Stimulated activated naive CD8-positive, alpha-beta T cell treated with anti-CD3 and anti-CD28 coated beads, Interleukin-15, amount 100 ng/mL, for 72 hours (primary cell): ENCODE measurements at regions not wholly inside any gene's neighbourhood (a gene's known extent, or its start where the extent isn't known, plus 50 kb on each side); places are given as distances from the start of the nearest gene placed in this dataset.

Experiments used
- ATAC-seq: fragments of 150-1000 bp; cut with Tn5 transposase; 2 replicates; pipeline ENCODE4 v1.10.0; 2021; ENCODE audit warnings: mild to moderate bottlenecking, moderate library complexity
- DNase-seq, 2 donors: peaks; one replicate each; pipeline ENCODE4 v3.0.0; 2021 to 2022
- H3K27ac Mint-ChIP-seq, 2 donors: one replicate each; pipeline ENCODE4 v1.8.0; 2022; ENCODE audit warnings: mild to moderate bottlenecking in 2 of 2, mixed read lengths in 2 of 2, moderate library complexity in 2 of 2
- H3K27me3 Mint-ChIP-seq: one replicate; pipeline ENCODE4 v1.8.0; 2022; ENCODE audit warnings: mixed read lengths
- H3K4me1 Mint-ChIP-seq: one replicate; pipeline ENCODE4 v1.8.0; 2022; ENCODE audit warnings: mild to moderate bottlenecking, mixed read lengths
- H3K4me3 Mint-ChIP-seq, 2 donors: one replicate each; pipeline ENCODE4 v1.8.0; 2022; ENCODE audit warnings: mild to moderate bottlenecking in 2 of 2, mixed read lengths in 2 of 2, moderate library complexity in 1 of 2
- H3K9me3 Mint-ChIP-seq, 2 donors: one replicate each; pipeline ENCODE4 v1.8.0; 2022; ENCODE audit warnings: mixed read lengths in 2 of 2

GRCh38 chr1:87853576-87854351 lies 525.1 kb downstream of the LMO4 start:
- no peak overlapping the region for H3K4me3 Mint-ChIP-seq
- H3K4me1 Mint-ChIP-seq, result no peaks in the 10 kb centered on the region

GRCh38 chr1:87863317-87863716 lies 534.6 kb downstream of the LMO4 start:
- no peak overlapping the region for H3K4me3 Mint-ChIP-seq
- DNase-seq (no peak), ATAC-seq (no peak)
- H3K9me3 Mint-ChIP-seq, result peaks cover 4 to 12% of the 10 kb centered on the region in 2 donors
- H3K4me1 Mint-ChIP-seq, result peaks cover 7% of the 10 kb centered on the region
- H3K27ac Mint-ChIP-seq, result no peak overlapping the region
- no peaks in the 10 kb centered on the region for H3K27me3 Mint-ChIP-seq

More at GRCh38 chr1:87853576-87854351, 525.1 kb downstream of the LMO4 start:
- no peak for ATAC-seq
- peaks cover 18% of the 10 kb centered on the region for H3K27me3 Mint-ChIP-seq
- no peaks in the 10 kb centered on the region for H3K9me3 Mint-ChIP-seq
- DNase-seq, result no peak
- no peak overlapping the region for H3K27ac Mint-ChIP-seq

GRCh38 chr1:87864676-87865075 lies 536.0 kb downstream of the LMO4 start:
- peaks cover 7% of the 10 kb centered on the region for H3K4me1 Mint-ChIP-seq
- no peak overlapping the region for H3K4me3 Mint-ChIP-seq
- peak overlapping the region in 1 of 2 donors; percentile 45 for H3K27ac Mint-ChIP-seq
- ATAC-seq, result no peak
- H3K27me3 Mint-ChIP-seq, result no peaks in the 10 kb centered on the region
- DNase-seq, result no peak
- peaks cover 4 to 12% of the 10 kb centered on the region in 2 donors for H3K9me3 Mint-ChIP-seq

- Mint-ChIP-seq H3K27me3 (no peaks in the 10 kb centered on the region), H3K4me3 (no peak overlapping the region), H3K4me1 (peaks cover 7% of the 10 kb centered on the region), H3K27ac (no peak overlapping the region), H3K9me3 (peaks cover 4 to 12% of the 10 kb centered on the region in 2 donors)
- ATAC-seq, result no peak
- DNase-seq, result no peak
Observed at GRCh38 chr1:87866416-87866815, 537.7 kb downstream of the LMO4 start.

GRCh38 chr1:87867626-87868025 lies 538.9 kb downstream of the LMO4 start:
- Mint-ChIP-seq H3K27ac (no peak overlapping the region), H3K9me3 (peaks cover 4 to 12% of the 10 kb centered on the region in 2 donors), H3K27me3 (no peaks in the 10 kb centered on the region), H3K4me3 (no peak overlapping the region), H3K4me1 (peaks cover 7% of the 10 kb centered on the region)
- DNase-seq (no peak), ATAC-seq (no peak)

GRCh38 chr1:87869567-87869966 lies 540.9 kb downstream of the LMO4 start:
- H3K4me1 Mint-ChIP-seq, result peaks cover 5% of the 10 kb centered on the region
- ATAC-seq, result no peak
- H3K27me3 Mint-ChIP-seq, result no peaks in the 10 kb centered on the region
- DNase-seq, result no peak
- peaks cover 4 to 12% of the 10 kb centered on the region in 2 donors for H3K9me3 Mint-ChIP-seq
- H3K27ac Mint-ChIP-seq, result no peak overlapping the region
- no peak overlapping the region for H3K4me3 Mint-ChIP-seq

- Mint-ChIP-seq H3K4me1 (no peaks in the 10 kb centered on the region), H3K27ac (no peak overlapping the region), H3K9me3 (no peaks in the 10 kb centered on the region), H3K27me3 (no peaks in the 10 kb centered on the region), H3K4me3 (no peak overlapping the region)
- no peak for DNase-seq
- no peak for ATAC-seq
Observed at GRCh38 chr1:87872189-87872588, 543.5 kb downstream of the LMO4 start.

GRCh38 chr1:87872692-87873091 lies 544.0 kb downstream of the LMO4 start:
- DNase-seq (no peak), ATAC-seq (no peak)
- no peaks in the 10 kb centered on the region for H3K9me3 Mint-ChIP-seq
- H3K4me3 Mint-ChIP-seq, result no peak overlapping the region
- H3K4me1 Mint-ChIP-seq, result no peaks in the 10 kb centered on the region
- no peak overlapping the region for H3K27ac Mint-ChIP-seq
- no peaks in the 10 kb centered on the region for H3K27me3 Mint-ChIP-seq

- DNase-seq, result no peak
- Mint-ChIP-seq H3K9me3 (no peaks in the 10 kb centered on the region), H3K27me3 (no peaks in the 10 kb centered on the region), H3K27ac (no peak overlapping the region), H3K4me3 (no peak overlapping the region), H3K4me1 (no peaks in the 10 kb centered on the region)
- ATAC-seq, result no peak
Observed at GRCh38 chr1:87878873-87879272, 550.2 kb downstream of the LMO4 start.

- no peaks in the 10 kb centered on the region for H3K4me1 Mint-ChIP-seq
- no peak overlapping the region for H3K27ac Mint-ChIP-seq
- ATAC-seq, result no peak
- no peaks in the 10 kb centered on the region for H3K9me3 Mint-ChIP-seq
- H3K27me3 Mint-ChIP-seq, result no peaks in the 10 kb centered on the region
- no peak overlapping the region for H3K4me3 Mint-ChIP-seq
- DNase-seq, result no peak
Observed at GRCh38 chr1:87880098-87880760, 551.5 kb downstream of the LMO4 start.

GRCh38 chr1:87880764-87881163 lies 552.1 kb downstream of the LMO4 start:
- Mint-ChIP-seq H3K9me3 (no peaks in the 10 kb centered on the region), H3K27ac (no peak overlapping the region), H3K27me3 (no peaks in the 10 kb centered on the region), H3K4me3 (no peak overlapping the region), H3K4me1 (no peaks in the 10 kb centered on the region)
- ATAC-seq, result no peak
- no peak for DNase-seq

GRCh38 chr1:87883906-87884305 lies 555.2 kb downstream of the LMO4 start:
- H3K27ac Mint-ChIP-seq, result no peak overlapping the region
- no peak for DNase-seq
- no peaks in the 10 kb centered on the region for H3K27me3 Mint-ChIP-seq
- no peak overlapping the region for H3K4me3 Mint-ChIP-seq
- no peaks in the 10 kb centered on the region for H3K9me3 Mint-ChIP-seq
- no peaks in the 10 kb centered on the region for H3K4me1 Mint-ChIP-seq
- ATAC-seq, result no peak

- DNase-seq, result no peak
- no peaks in the 10 kb centered on the region for H3K27me3 Mint-ChIP-seq
- no peak for ATAC-seq
- H3K4me1 Mint-ChIP-seq, result no peaks in the 10 kb centered on the region
- H3K9me3 Mint-ChIP-seq, result no peaks in the 10 kb centered on the region
- H3K4me3 Mint-ChIP-seq, result no peak overlapping the region
- H3K27ac Mint-ChIP-seq, result no peak overlapping the region
Observed at GRCh38 chr1:87884581-87884980, 555.9 kb downstream of the LMO4 start.

- H3K9me3 Mint-ChIP-seq, result no peaks in the 10 kb centered on the region
- H3K27ac Mint-ChIP-seq, result no peak overlapping the region
- DNase-seq, result no peak
- H3K4me3 Mint-ChIP-seq, result no peak overlapping the region
- ATAC-seq, result no peak
- H3K4me1 Mint-ChIP-seq, result no peaks in the 10 kb centered on the region
- H3K27me3 Mint-ChIP-seq, result no peaks in the 10 kb centered on the region
Observed at GRCh38 chr1:87885278-87886025, 556.8 kb downstream of the LMO4 start.

- no peaks in the 10 kb centered on the region for H3K4me1 Mint-ChIP-seq
- ATAC-seq, result no peak
Observed at GRCh38 chr1:87887100-87887499, 558.4 kb downstream of the LMO4 start.

GRCh38 chr1:87888446-87888845 lies 559.8 kb downstream of the LMO4 start:
- Mint-ChIP-seq H3K4me3 (no peak overlapping the region), H3K27ac (no peak overlapping the region), H3K27me3 (no peaks in the 10 kb centered on the region), H3K9me3 (no peaks in the 10 kb centered on the region), H3K4me1 (no peaks in the 10 kb centered on the region)
- no peak for DNase-seq
- no peak for ATAC-seq

More at GRCh38 chr1:87887100-87887499, 558.4 kb downstream of the LMO4 start:
- H3K27me3 Mint-ChIP-seq, result no peaks in the 10 kb centered on the region
- DNase-seq, result no peak
- no peak overlapping the region for H3K4me3 Mint-ChIP-seq
- no peak overlapping the region for H3K27ac Mint-ChIP-seq
- H3K9me3 Mint-ChIP-seq, result no peaks in the 10 kb centered on the region
